ENCODE measurements at regions not wholly inside any gene's neighbourhood (a gene's known extent, or its start where the extent isn't known, plus 50 kb on each side); places are given as distances from the start of the nearest gene placed in this dataset.

GRCh38 chr18:45374878-45375630 is 240.2 kb upstream of the SLC14A2 start:
- DNase-seq (ENCODE audit: low spot score) = no peak
- H3K79me2 ChIP-seq (ENCODE audit: insufficient read depth, low read depth, low read length) = no peaks in the 10 kb centered on the region
- no peak for TF ChIP-seq EZH2phosphoT487 (IDR thresholded peaks at IDR 0.05; ENCODE audit: borderline replicate concordance, low read depth, low read length)
- no TSS peak for BruUV-seq (replicated peaks)
- H3K4me2 ChIP-seq (ENCODE audit: low read length) = no peak overlapping the region
- ChIA-PET POLR2A (no interaction called here), CTCF (ENCODE audit: unreplicated experiment) (no interaction called here)
- H3K4me1 ChIP-seq (ENCODE audit: insufficient read depth, low read length, poor library complexity, severe bottlenecking) = no peaks in the 10 kb centered on the region
- no peaks in the 10 kb centered on the region for H3K9me3 ChIP-seq (ENCODE audit: low read length)
- no peak overlapping the region for H3K27ac ChIP-seq (ENCODE audit: low read depth, low read length, poor library complexity, severe bottlenecking)
- H3K36me3 ChIP-seq (ENCODE audit: insufficient read depth, low read length) = no peaks in the 10 kb centered on the region
- H4K20me1 ChIP-seq (ENCODE audit: insufficient read depth, low read length) = no peaks in the 10 kb centered on the region
- no peak overlapping the region for H3K4me3 ChIP-seq (ENCODE audit: low read depth, low read length, poor library complexity, severe bottlenecking)
- H2AFZ ChIP-seq (ENCODE audit: low read length) = no peak overlapping the region
- no peaks in the 10 kb centered on the region for H3K9me2 ChIP-seq (ENCODE audit: insufficient read depth, low read length)
- intact Hi-C loops (cut with micrococcal nuclease; ENCODE audit: unreplicated experiment) = no loop called here

GRCh38 chr18:45376193-45376592 is 239.1 kb upstream of the SLC14A2 start:
- no peak overlapping the region for H3K27ac ChIP-seq (ENCODE audit: low read depth, low read length, poor library complexity, severe bottlenecking)
- no peak overlapping the region for H2AFZ ChIP-seq (ENCODE audit: low read length)
- H4K20me1 ChIP-seq (ENCODE audit: insufficient read depth, low read length) = no peaks in the 10 kb centered on the region
- no peak overlapping the region for H3K4me3 ChIP-seq (ENCODE audit: low read depth, low read length, poor library complexity, severe bottlenecking)
- BruUV-seq (replicated peaks) = no TSS peak
- H3K9me2 ChIP-seq (ENCODE audit: insufficient read depth, low read length) = no peaks in the 10 kb centered on the region
- intact Hi-C loops (cut with micrococcal nuclease; ENCODE audit: unreplicated experiment) = no loop called here
- CTCF ChIA-PET (ENCODE audit: unreplicated experiment) = no interaction called here
- no peaks in the 10 kb centered on the region for H3K9me3 ChIP-seq (ENCODE audit: low read length)
- DNase-seq (ENCODE audit: low spot score) = no peak
- POLR2A ChIA-PET = no interaction called here
- no peaks in the 10 kb centered on the region for H3K79me2 ChIP-seq (ENCODE audit: insufficient read depth, low read depth, low read length)
- no peaks in the 10 kb centered on the region for H3K36me3 ChIP-seq (ENCODE audit: insufficient read depth, low read length)
- TF ChIP-seq CTCF (conservative IDR thresholded peaks at IDR 0.05; ENCODE audit: low read length) = no peak
- TF ChIP-seq EZH2phosphoT487 (IDR thresholded peaks at IDR 0.05; ENCODE audit: borderline replicate concordance, low read depth, low read length) = no peak
- no peaks in the 10 kb centered on the region for H3K4me1 ChIP-seq (ENCODE audit: insufficient read depth, low read length, poor library complexity, severe bottlenecking)
- no peak overlapping the region for H3K4me2 ChIP-seq (ENCODE audit: low read length)

GRCh38 chr18:45378308-45378707 is 237.0 kb upstream of the SLC14A2 start:
- H3K36me3 ChIP-seq (ENCODE audit: insufficient read depth, low read length) = no peaks in the 10 kb centered on the region
- no peaks in the 10 kb centered on the region for H3K79me2 ChIP-seq (ENCODE audit: insufficient read depth, low read depth, low read length)
- no peak for DNase-seq (ENCODE audit: low spot score)
- no peaks in the 10 kb centered on the region for H4K20me1 ChIP-seq (ENCODE audit: insufficient read depth, low read length)
- ChIA-PET POLR2A (no interaction called here), CTCF (ENCODE audit: unreplicated experiment) (no interaction called here)
- no peaks in the 10 kb centered on the region for H3K9me2 ChIP-seq (ENCODE audit: insufficient read depth, low read length)
- no peak overlapping the region for H2AFZ ChIP-seq (ENCODE audit: low read length)
- no peaks in the 10 kb centered on the region for H3K4me1 ChIP-seq (ENCODE audit: insufficient read depth, low read length, poor library complexity, severe bottlenecking)
- intact Hi-C loops (cut with micrococcal nuclease; ENCODE audit: unreplicated experiment) = no loop called here
- no TSS peak for BruUV-seq (replicated peaks)
- H3K27ac ChIP-seq (ENCODE audit: low read depth, low read length, poor library complexity, severe bottlenecking) = no peak overlapping the region
- H3K4me3 ChIP-seq (ENCODE audit: low read depth, low read length, poor library complexity, severe bottlenecking) = no peak overlapping the region
- H3K4me2 ChIP-seq (ENCODE audit: low read length) = no peak overlapping the region
- H3K9me3 ChIP-seq (ENCODE audit: low read length) = no peaks in the 10 kb centered on the region
- TF ChIP-seq CTCF (conservative IDR thresholded peaks at IDR 0.05; ENCODE audit: low read length) (no peak), EZH2phosphoT487 (IDR thresholded peaks at IDR 0.05; ENCODE audit: borderline replicate concordance, low read depth, low read length) (no peak)
